NOMO-1 treated with DMSO at 0.1 percent for 48 hours (cell line): ENCODE measurements at regions not wholly inside any gene's neighbourhood (a gene's known extent, or its start where the extent isn't known, plus 50 kb on each side); places are given as distances from the start of the nearest gene placed in this dataset.
A peak's percentile ranks its signal among the peaks of the same experiment; 100 is the strongest.

Experiments used
- DNase-seq: peaks from one replicate; lab custom pipeline; 2025; ENCODE audit not compliant: unreplicated experiment; lab: John Stamatoyannopoulos, UW

DNA sequence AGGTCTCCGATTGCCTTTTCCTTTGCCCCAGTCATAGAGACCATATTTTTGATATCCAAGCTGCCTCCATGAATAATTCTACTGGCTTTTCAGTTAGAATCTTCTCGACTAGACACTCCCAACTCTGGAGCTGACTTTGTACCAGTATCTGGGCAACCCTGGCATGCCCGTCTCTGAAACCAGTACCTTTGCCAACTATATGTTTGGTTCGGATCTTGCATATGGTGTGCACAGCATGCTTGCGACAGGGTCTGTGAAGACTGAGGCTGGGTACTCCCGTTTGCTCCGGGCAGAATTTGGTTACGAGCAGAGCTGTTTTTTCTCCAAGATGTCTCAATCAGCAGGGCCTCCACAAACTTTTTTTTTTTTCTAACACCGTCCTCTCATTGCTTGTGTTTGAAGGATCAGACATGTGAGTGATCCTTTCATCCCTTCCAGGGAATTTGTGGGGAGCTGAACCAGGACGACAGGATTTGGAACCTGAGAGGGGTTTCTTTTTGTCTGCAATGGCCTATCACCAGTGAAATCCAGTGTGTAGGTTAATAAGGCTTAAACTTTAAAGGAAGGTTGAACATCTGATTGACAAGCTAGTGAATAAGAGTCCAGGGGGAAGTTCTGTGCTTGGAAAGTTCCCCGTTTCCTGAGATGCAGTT, 322.3 kb downstream of the MYCN start:
- DNase-seq: no peak

- DNase-seq: no peak
These were observed 321.4 kb downstream of the MYCN start for GRCh38 chr2:16261791-16262190.

DNA sequence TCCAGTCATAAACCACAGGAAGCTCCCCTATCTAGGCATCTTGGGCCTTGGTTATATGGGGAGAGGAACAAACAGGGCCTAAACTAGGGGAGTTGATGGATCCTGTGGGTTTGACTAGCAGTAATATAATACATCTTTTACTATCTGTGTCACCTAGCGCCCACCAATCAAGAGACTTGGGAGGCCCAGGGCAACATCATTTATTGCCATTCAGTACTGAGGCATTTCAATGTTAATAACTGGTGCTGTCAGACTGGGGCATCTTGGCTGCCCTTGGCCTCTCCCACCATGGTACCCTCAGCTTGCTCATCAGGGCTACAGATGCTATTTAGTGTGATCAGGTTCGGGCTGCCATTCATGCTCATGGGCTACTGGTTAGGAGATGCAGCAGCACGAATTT, 320.7 kb downstream of the MYCN start:
- no peak for DNase-seq

GRCh38 chr2:16260041-16260830, 319.9 kb downstream of the MYCN start:
- DNase-seq: no peak

- no peak for DNase-seq
These were observed 318.7 kb downstream of the MYCN start for GRCh38 chr2:16259010-16259409.

- no peak for DNase-seq
These were observed 318.0 kb downstream of the MYCN start for GRCh38 chr2:16258350-16258749.

GRCh38 chr2:16257322-16258028, 317.1 kb downstream of the MYCN start:
- DNase-seq: peak; percentile 0

GRCh38 chr2:16256601-16257321, 316.4 kb downstream of the MYCN start:
- DNase-seq: no peak

DNA sequence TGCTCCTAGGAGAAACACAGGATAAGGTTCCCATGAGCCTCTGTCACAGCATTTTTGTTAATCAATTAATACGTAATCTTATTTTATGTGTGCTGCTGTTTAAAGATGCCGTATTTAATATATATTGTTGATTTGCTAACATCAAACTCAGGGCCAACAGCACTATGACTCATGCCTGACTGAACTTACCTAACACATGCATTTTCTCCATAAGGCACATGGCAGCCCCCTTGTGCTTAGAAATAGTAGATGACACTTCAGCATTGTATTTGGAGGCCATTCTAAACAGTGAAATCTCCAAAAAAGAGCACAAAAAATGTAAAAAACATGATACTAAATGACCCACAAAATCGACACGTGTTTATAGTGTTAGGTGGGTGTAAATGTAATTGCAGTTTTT, 314.8 kb downstream of the MYCN start:
- no peak for DNase-seq

DNA sequence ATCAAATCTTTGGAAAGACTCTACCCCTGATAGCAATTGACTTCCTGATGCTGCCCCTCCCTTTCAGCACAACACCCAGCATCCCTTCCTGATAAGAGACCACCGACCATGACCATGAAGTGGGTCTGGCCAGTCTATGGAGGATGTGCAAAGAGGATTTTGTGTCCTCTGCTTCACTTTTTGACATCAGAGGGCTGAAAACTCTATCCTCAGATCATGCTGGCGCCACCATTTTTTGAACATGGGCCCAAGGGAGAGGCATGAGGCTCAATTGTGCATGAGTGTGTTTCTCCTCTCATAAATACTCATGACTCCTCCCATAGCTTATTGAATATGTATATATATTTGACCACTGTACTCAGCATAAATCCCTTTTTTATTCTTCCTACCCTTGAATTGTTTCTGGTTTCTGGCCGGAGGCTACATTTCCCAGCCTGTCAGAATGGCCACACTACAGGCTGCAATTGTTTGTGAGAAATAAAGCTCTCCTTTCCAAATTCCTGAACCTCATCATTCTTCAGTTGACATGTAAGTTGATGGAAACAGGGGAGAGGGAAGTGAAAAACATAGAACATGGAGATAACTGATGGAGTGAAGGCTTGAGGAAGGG, 314.1 kb downstream of the MYCN start:
- DNase-seq: no peak

- DNase-seq: no peak
These were observed 312.9 kb downstream of the MYCN start for GRCh38 chr2:16253291-16253690.

- DNase-seq: no peak
These were observed 312.5 kb downstream of the MYCN start for GRCh38 chr2:16252891-16253290.

GRCh38 chr2:16252251-16252650, 311.9 kb downstream of the MYCN start:
- DNase-seq: no peak

GRCh38 chr2:16251511-16252225, 311.3 kb downstream of the MYCN start:
- DNase-seq: no peak

GRCh38 chr2:16250886-16251285, 310.5 kb downstream of the MYCN start:
- DNase-seq: no peak

- no peak for DNase-seq
These were observed 310.1 kb downstream of the MYCN start for GRCh38 chr2:16250466-16250865.

- no peak for DNase-seq
These were observed 309.7 kb downstream of the MYCN start for GRCh38 chr2:16250056-16250425.

- DNase-seq: no peak
These were observed 309.1 kb downstream of the MYCN start for GRCh38 chr2:16249246-16250055.

DNA sequence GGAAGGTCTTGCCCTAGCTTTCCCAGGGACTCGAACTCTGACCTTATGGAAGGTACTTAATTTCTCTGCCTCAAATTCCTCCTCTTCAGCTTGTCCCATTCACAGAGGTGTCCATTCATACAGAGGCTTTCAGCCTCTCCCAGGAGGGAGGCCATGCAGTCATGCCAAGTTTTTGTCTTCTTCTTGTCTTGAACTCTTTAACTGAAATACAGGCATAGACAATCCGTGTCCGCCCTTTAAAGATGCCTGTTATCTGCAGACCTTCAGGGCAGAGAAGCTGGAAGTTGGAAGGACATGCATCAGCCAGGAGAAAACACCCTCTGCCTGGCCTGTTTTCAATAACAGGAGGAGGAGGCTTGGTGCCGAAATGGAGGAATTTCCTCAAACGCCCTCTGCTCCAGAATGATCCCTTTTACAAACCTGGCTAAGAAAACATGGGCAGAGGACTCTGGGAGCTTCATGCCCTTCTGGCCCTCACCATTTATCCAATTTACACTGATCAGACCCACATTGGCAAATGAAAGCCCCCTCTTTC, 308.3 kb downstream of the MYCN start:
- no peak for DNase-seq
